Left cardiac atrium (tissue), 4 donors: ENCODE measurements at regions not wholly inside any gene's neighbourhood (a gene's known extent, or its start where the extent isn't known, plus 50 kb on each side); places are given as distances from the start of the nearest gene placed in this dataset.

ENCODE experiments used
- ATAC-seq, 2 donors: fragments of 200-7000 bp; cut with Tn5 transposase; one replicate each; pipeline ENCODE4 v1.9.1; 2020; ENCODE audit warnings: mild to moderate bottlenecking in 2 of 2, moderate library complexity in 2 of 2
- DNase-seq: peaks from one replicate; pipeline ENCODE4 v3.0.0-alpha.2; 2020
- intact Hi-C, 2 donors: fragments of 100-400 bp; cut with DNase I; formaldehyde crosslinking; loops; one replicate each; pipeline versions ENCODE4 v1.14.1 to v1.15.1; 2022 to 2023
- donor health status: DM: no; HTN: yes; CAD: no.
- donor health status: DM: no; HTN: yes; CAD: no; lungs with severe emphysema.
- donor health status: DM: yes; HTN: yes; CAD: no.
- donor health status: Dilated cardiomyopathy.

GRCh38 chr17:13323990-13324389 lies 277.7 kb downstream of the HS3ST3A1 start:
- DNase-seq (no peak), ATAC-seq (no peak)
- intact Hi-C loops = no loop called here

DNA sequence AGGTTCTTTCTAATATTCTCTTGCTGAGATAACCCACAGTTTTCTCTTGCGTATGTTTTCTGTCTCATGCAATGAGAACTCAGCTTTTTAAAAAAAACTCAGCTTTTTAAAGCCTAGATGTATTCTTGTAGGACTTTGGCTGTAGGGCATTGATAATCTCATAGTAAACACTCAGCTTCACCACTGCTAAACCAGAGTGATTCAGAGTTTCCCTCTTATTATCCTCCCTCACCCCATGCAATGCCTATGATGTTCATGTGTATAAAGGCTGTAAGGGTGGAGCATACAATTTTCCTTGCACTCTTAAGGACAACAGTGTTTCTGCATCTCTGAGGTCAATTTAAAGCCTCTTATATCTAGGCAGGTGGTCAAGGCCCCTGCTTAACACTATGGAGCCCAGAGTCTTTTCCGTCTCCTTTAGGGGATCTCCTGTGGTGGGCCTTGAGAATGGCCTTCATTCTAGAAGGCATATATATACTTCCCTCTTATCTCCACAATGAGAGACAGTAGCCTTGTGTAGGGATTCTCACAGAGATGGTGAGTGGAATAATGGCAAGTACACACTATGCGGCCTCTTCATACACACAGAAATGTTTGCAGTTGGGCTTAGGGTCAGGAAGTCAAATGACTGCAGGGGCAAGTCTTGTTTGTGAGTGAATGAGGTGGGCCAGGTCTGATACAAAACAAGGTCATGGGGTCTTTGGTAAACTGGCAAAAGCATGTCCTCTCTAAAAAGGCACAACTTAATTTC lies 279.6 kb downstream of the HS3ST3A1 start:
- no peak for DNase-seq
- intact Hi-C loops = no loop called here
- ATAC-seq = no peak

GRCh38 chr17:13320046-13320785 lies 281.5 kb downstream of the HS3ST3A1 start:
- DNase-seq (no peak), ATAC-seq (no peak)

DNA sequence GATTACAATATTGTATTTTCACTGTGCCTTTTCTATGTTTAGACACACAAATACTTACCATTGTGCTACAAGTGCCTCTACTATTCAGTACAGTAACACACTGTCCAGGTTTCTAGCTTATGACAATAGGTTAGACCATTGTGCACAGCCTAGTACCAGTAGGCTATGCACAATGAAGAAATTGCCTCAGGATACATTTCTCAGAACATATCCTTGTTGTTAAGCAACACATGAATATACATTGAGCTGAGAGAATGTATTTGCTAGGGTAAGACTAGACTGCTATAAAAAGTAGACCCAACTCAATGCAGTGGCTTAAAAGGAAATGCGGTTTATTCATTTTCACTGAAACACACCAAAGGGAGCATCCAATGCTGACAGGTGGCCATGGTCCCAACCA lies 285.1 kb downstream of the HS3ST3A1 start:
- DNase-seq (no peak), ATAC-seq (no peak)
- intact Hi-C loops = no loop called here

More at GRCh38 chr17:13320046-13320785, 281.5 kb downstream of the HS3ST3A1 start:
- intact Hi-C loops = no loop called here

DNA sequence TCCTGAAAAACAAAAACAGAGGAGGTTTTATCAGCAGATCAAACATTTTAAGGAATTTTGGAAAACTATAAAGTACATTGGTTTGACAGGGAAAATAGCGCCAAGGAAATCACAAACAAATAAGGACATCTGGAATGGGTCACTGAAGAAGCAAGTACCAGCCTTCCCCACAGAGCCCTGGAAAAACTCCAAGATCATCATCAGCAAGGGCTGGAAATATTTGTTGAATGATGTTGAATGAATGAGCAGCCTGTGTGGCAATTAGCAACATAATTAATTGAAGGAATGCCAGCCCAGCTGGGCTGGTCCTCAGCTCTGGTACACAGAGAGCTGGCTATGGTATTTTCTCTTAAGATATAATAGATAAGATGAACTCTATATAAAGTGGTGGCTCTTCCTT lies 290.4 kb downstream of the HS3ST3A1 start:
- ATAC-seq (no peak), DNase-seq (no peak)
- intact Hi-C loops = no loop called here

DNA sequence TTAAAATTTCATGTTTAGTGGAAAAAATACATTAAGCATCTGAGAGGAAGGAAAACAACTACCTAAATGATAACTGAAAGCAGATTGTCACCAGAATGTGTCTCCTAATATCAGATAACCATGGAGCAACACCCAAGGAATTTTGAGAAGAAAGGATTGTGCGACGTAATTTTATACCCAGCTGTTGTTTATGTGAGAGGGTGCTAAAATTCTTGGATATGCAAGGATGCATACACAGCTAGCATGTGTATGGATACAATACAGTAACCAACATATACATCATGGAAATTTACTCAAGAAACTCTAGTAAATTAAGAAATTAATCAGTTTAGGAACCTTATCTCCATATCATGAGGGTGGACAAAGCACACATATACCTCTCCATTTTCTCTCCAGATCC lies 290.9 kb downstream of the HS3ST3A1 start:
- DNase-seq (no peak), ATAC-seq (no peak)
- intact Hi-C loops = no loop called here

GRCh38 chr17:13306310-13306962 lies 288.6 kb upstream of the ELAC2 start:
- intact Hi-C loops = no loop called here
- ATAC-seq (no peak), DNase-seq (no peak)

DNA sequence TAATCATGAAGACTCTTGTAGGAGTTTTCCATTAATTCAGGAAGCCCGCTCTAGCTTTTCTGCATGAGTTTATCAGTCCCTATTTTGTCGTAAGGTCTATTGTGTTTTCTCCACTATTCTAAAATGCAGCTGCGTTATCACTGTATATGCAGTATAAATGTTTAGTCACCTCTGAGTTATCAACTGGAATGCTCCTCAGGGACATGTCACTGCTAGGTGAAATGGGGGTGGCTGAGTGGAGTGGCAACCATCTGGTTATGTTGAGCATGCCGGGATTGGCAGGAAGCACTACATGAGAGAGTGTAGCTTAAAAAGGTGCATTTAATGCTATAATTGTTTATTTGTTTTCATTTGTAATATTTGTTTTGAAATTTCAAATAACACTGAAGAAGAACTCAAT lies 285.2 kb upstream of the ELAC2 start:
- ATAC-seq (no peak), DNase-seq (no peak)
- intact Hi-C loops = no loop called here

DNA sequence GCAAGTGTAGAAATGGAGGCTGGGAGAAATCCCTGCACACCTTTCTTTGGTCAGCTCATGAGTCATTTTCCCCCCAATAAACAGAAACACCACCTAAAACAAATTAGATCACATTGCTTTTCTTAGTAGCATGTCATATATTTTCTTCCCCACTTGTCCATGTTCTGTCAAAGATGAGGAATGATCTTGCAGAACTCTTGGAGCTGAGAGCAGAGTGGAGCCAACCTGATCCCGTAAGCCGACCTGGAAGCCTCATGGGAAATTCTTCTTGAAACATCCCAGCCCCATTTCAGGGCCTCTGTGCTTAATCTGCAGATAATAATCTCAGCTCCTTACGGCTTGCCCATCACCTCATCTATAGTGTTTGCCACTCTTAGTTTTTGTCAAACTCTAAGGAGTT lies 284.6 kb upstream of the ELAC2 start:
- ATAC-seq (no peak), DNase-seq (no peak)
- intact Hi-C loops = no loop called here

DNA sequence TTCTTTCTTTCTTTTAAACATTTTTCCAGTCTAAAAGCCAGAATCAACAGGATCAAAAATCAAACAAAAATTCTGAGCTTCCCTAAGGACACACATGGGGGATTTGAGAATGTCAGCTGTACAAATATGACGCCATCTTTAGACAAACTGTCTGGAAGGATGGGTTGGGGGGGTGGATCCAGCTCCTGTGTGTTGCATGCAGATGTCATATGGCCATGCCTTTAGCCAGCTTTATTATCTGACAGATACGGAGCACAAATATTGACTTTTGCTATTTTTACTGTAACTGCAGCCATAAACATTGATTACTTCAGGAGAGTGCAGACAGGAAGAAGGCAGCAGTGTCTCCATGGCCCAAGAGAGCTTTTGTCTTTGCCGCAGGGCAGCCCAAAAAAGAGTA lies 279.4 kb upstream of the ELAC2 start:
- ATAC-seq (no peak), DNase-seq (no peak)
- intact Hi-C loops = no loop called here

DNA sequence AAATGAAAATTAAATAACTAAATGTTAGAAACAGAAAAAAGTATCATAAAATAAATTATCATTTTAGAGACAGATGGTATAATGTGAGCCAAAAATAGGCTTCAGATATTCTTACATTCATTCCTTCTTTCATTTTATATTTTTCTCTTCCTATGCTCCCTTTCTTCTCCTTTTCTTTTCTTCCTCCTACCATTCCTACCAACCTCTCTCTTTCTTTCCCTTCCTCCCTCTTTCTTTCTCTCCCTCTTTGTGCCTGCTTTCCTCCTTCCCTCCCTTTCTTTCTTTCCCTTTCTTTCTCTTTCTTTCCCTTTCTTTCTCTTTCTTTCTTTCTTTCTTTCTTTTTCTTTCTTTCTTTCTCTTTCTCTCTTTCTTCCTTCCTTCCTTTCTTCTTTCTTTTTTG lies 275.6 kb upstream of the ELAC2 start:
- intact Hi-C loops = no loop called here
- DNase-seq = no peak
- no peak for ATAC-seq

GRCh38 chr17:13292291-13292690 lies 274.5 kb upstream of the ELAC2 start:
- intact Hi-C loops = no loop called here
- DNase-seq (no peak), ATAC-seq (no peak)

- ATAC-seq (no peak), DNase-seq (no peak)
- intact Hi-C loops = no loop called here
These were observed 270.4 kb upstream of the ELAC2 start for GRCh38 chr17:13288248-13288647.

DNA sequence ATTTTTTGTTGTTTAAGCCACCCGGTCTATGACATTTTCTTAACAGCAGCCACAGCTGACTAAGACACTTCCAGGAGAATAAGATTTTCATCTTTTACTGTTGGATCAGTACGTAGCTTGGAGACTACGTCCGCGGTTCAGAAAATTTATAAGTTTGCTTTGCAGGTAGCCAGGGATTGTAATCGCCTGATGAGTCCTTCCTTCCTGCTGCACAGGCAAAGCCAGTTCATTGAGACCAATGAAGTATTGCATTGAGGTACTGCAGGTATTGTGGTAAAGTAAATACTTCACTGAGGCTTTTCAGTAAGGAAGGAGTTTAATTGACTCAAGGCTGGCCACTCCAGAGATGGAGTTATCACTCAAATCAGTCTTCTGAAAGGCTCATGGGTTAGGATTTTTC lies 269.4 kb upstream of the ELAC2 start:
- ATAC-seq (no peak), DNase-seq (no peak)
- intact Hi-C loops = no loop called here

DNA sequence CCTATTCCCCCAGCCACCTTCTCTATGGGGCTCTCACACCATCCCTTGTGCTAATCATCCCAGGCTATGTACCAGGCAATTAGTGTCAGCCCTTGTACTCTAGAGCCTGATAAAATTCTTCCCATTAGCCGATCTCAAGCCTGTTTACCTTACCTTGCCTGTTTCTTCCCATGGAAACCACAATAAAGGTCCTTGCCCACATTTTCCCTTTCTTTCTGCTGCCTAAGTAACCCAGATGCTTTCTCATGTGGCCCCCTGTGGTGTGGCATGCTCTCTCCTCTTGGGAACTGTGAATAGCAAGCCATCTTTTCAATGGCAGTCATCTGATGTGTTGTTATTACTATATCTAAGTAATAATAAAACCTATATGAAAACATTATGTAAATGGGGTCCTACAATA lies 265.8 kb upstream of the ELAC2 start:
- intact Hi-C loops = no loop called here
- DNase-seq (no peak), ATAC-seq (no peak)

DNA sequence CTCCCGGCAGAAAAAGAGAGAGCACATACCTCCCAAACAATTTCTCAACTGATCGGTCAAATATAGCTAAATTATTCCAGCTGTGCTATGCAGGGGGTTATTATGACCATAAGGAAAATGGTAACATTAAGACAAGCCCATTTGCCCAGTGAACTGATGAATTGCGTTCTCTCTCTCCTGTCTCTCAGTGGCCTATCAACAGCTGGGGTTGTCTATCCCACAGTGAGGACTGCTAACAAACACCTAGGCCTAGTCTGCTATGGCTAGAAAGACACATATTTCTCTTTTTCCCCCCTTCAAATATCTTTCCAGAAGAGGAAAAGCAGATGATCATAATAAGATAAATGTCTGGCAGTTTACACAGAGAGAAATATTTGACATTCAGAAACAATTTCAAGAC lies 263.8 kb upstream of the ELAC2 start:
- ATAC-seq (no peak), DNase-seq (no peak)
- intact Hi-C loops = no loop called here

DNA sequence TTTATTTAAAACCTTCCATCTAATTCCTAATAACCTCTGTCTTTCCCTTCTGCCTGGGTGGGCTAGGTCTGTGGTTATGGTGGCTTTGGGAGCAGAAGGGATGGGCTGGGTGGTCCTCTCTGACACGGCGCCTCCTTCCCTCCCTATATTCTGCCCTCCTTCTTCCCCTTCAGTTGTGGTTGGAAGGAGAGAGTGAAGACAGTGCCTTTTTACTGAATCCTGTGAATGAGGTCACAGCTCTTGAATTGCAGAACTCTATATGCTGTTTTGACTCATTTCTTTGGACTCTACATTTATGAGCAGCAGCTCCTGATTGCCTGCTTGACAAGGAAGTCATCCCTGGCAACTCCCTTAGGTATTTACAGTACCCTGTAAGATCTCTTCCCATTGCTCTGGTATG lies 256.0 kb upstream of the ELAC2 start:
- intact Hi-C loops = no loop called here
- no peak for DNase-seq
- ATAC-seq = no peak

GRCh38 chr17:13272296-13272695 lies 254.5 kb upstream of the ELAC2 start:
- ATAC-seq (no peak), DNase-seq (no peak)
- intact Hi-C loops = no loop called here

DNA sequence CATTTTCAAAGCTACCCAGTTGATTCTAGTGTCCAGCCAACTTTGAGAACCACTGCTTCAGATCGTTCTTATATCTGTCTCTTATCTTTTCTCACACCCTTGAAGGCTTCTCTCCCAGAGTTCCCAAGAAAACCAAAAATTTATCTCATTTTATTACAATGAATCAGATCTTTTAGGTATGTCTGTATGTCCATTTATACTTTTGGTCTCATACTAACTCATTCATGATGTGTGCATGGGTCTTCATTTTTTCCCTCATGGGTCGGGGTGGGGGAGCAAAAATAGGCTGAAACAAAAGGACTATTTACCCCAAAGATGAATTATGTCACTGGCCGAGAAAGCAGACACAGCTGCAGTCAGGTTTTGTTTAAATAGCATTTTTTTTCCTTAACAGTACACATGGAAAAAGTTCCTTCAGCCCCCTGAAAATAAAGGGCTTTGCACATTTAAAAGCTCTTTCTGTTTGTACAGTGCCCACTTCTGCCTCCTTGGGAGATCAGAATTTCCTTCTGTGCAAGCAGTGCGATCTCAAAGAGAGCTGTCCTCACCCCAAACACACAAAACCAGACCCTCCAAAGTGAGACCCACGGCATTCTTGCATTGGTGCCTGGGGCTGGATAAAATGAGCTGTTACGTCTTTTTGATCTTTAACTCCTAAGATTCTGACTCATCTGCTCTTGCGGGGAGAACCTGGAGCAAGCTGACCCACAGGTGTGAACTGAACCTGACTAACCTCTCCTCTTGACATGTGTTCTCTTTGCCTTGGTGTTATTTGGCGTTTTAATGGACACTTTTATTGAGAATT lies 251.2 kb upstream of the ELAC2 start:
- intact Hi-C loops = no loop called here
- DNase-seq = no peak
- no peak for ATAC-seq

GRCh38 chr17:13266606-13267005 lies 248.8 kb upstream of the ELAC2 start:
- DNase-seq = no peak
- intact Hi-C loops = no loop called here
- ATAC-seq = no peak
